ENCODE measurements at regions not wholly inside any gene's neighbourhood (a gene's known extent, or its start where the extent isn't known, plus 50 kb on each side); places are given as distances from the start of the nearest gene placed in this dataset.

GRCh38 chr1:163664671-163665335 lies 343.0 kb downstream of the NUF2 start (continued):
- TF ChIP-seq NFYA (IDR thresholded peaks at IDR 0.05; ENCODE audit: borderline replicate concordance, low read depth, low read length) (no peak), ZZZ3 (IDR thresholded peaks at IDR 0.05; ENCODE audit: control insufficient read depth, insufficient read length, low read depth) (no peak), IRF5 (IDR thresholded peaks at IDR 0.05; ENCODE audit: borderline replicate concordance) (no peak)

GRCh38 chr1:163668472-163668871 lies 346.7 kb downstream of the NUF2 start:
- no peaks in the 10 kb centered on the region for H3K36me3 ChIP-seq (ENCODE audit: control insufficient read depth in 2 of 2, insufficient read depth in 2 of 2, low read length in 1 of 2)
- FAIRE-seq (no peak), ATAC-seq (no peak), DNase-seq (ENCODE audit: low read depth, low spot score) (no peak)
- H3K4me1 ChIP-seq (ENCODE audit: control insufficient read depth, insufficient read depth, low read length), result no peaks in the 10 kb centered on the region
- WGBS (ENCODE audit: insufficient coverage, insufficient replicate concordance, low lambda C conversion rate, missing lambda C conversion rate), result 0% methylated on average over 2 of the region's 2 CpGs
- H3K79me2 ChIP-seq (ENCODE audit: control insufficient read depth, insufficient read depth, low read length), result no peaks in the 10 kb centered on the region
- no peaks in the 10 kb centered on the region; a peak in 1 of 4 replicates for H3K27me3 ChIP-seq (replicated peaks in 1 of 2; ENCODE audit: control insufficient read depth in 2 of 2, insufficient read depth in 2 of 2, low read length in 1 of 2)
- intact Hi-C loops (cut with micrococcal nuclease; ENCODE audit: unreplicated experiment) (no loop called here), in situ Hi-C loops (cut with MboI) (no loop called here)
- H3K4me3 ChIP-seq, result no peak overlapping the region
- no peaks in the 10 kb centered on the region for H3K9me3 ChIP-seq (replicated peaks; ENCODE audit: control insufficient read depth, insufficient read depth, low read length)
- TF ChIP-seq MYB (IDR thresholded peaks at IDR 0.05; ENCODE audit: borderline replicate concordance, low read depth, low read length) (no peak), E2F8 (IDR thresholded peaks at IDR 0.05; ENCODE audit: low read depth, partially characterized antibody) (no peak)
- no peak overlapping the region for H3K4me2 ChIP-seq (ENCODE audit: control insufficient read depth, insufficient read depth)
- H4K20me1 ChIP-seq (ENCODE audit: control insufficient read depth, insufficient read depth), result no peaks in the 10 kb centered on the region
- no peak overlapping the region for H3K27ac ChIP-seq (ENCODE audit: control insufficient read depth, insufficient read depth)
- ChIA-PET SMC1A (ENCODE audit: uncharacterized antibody, unreplicated experiment) (no interaction called here), RAD21 (ENCODE audit: unreplicated experiment) (no interaction called here), POLR2A (no interaction called here), CTCF (no interaction called here)
- H3K9ac ChIP-seq (ENCODE audit: control insufficient read depth, insufficient read depth, low read length), result no peak overlapping the region
- no TSS peak for BruUV-seq (replicated peaks)
- H2AFZ ChIP-seq (ENCODE audit: control insufficient read depth, low read depth, low read length), result no peak overlapping the region
